Cortex of kidney (tissue), 1 donor: ENCODE measurements at regions not wholly inside any gene's neighbourhood (a gene's known extent, or its start where the extent isn't known, plus 50 kb on each side); places are given as distances from the start of the nearest gene placed in this dataset.

Source experiments
- DNase-seq: peaks from one replicate; lab custom pipeline; 2025; lab: John Stamatoyannopoulos, UW

DNA sequence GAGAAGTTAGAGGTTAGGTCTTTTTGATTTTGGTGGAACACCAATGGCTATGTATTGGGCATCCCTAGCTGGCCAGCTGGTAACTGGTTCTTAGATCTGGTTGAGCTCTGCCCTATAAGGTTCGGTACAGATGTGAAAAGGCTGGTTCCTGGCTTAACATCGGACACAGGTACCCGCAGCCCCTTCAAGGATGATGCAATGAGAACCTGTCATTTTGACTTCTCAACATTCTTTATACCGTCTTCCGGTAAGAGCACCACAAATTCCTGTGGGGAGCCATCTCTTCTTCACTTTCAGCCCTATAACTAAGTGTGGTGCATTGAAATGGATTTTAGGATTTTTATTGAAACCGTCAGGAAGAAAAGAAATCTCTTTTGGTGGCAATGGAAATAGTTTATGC lies 222.8 kb downstream of the ADAMTS9 start:
- DNase-seq: no peak

DNA sequence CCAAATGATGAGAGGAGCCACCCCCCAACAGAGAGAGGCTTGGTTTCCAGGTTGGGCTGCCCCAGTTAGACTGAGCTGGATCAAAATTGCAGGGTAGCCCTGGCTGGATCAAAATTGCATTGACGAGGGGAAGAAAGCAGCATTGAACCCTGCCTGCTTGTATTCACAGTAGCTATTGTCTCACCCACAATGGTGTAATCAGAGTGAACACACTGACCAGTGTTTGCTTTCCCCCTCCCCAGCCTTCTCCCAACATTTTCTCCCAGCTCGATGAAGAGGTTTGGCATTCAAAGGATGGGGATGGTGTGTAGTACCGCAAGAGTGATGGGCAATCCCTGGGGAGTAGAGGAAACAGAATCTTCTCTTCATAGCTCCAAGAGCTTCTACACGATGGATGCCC lies 223.8 kb downstream of the ADAMTS9 start:
- DNase-seq: no peak

DNA sequence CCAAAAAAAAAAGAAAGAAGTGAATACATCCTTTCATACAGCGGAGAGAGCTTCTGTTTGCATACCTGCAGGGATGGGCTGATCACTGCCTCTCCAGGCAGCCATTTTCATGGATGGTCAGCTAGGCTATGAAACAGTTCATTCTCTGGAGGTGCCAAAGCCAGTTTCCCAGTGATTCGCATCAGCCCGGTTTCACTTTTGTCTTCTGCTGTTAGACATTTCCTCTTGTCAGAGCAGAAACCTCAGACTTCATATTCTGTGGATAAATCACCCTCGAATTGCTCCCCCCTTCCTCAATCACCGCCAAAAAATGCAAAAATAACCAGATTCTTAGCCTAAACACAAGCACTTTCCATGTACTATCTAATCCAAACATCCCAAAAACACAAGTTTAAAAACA lies 225.6 kb downstream of the ADAMTS9 start:
- no peak for DNase-seq

DNA sequence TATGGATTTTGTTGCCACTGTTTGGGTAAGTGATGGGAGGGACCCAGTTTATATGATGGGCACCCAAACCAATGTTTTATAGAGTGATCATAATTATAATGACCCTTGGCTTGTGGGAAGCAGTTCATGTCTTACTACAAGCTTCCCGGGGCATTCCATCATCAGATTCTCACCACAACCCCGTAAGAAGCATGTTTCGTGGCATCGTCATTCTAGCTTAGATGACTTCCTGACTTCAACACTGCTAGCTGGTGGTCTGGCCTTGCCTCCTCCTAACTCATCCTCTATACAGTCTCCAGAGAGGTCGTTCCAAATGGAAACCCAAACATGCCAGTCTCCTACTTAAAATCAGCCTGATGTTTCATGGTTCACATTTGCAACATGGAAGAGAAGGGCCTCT lies 226.9 kb downstream of the ADAMTS9 start:
- DNase-seq: no peak

DNA sequence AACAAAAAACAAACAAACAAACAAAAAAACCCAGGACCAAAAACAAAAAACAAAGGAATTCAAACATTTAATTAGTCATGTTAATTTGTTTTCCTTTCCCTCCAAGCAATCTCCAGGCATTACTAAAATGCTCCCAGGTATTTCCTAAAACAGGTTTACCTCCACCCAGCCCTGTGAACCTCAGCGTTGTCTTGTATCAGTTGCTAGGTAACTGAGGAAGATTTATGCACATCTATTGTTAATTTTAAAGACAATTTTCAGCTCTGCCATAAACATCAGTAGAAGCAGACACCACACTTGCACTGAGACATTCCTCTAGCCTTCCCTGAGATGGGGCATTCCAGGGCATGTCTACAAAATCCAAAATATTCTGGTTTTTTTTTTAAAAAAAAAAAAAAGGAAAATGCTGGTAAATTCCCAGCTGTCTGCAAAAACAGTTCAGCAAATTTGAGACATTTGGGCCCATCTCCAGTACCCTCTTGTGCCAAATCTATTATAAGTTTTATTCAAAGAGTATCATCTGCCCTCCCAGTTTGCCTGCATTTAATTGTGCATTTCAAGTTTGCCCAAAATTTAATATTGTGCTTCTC lies 227.6 kb downstream of the ADAMTS9 start:
- no peak for DNase-seq

DNA sequence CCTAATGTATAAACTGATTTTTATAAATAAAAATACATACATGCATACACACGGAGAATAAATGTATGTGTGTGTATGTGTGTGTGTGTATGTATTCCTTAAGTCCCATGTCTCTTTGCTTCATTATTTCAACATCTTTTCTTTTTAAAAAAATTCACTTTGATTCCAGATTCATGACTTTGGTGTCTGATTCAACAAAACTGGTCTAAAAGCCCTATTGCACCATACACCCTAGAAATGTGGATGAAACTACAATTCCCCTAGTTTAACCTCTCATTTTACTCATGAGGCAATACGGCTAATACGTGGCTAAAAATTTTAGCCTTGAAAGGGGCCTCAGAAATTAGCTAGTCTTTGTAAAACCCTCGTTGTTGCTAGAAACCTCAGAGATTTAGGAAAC lies 228.1 kb downstream of the ADAMTS9 start:
- no peak for DNase-seq

DNA sequence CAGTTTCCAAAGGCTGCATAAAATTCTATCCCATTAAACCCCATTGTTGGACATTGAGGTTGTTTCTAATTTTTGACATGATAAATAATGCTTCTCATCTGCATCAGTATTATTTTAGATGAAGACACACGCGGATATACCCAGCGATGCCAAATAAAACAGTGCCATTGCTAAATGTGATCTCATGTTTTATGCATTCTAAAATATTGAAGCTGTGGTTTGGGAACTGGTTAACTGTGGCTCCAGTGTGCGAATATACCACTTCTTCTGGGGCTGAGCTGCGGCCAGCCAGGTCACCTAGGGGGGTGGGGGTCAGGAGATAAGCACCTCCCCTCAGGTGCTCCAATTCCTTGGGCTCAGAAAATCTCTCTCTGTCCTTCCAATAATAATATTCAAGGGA lies 230.0 kb downstream of the ADAMTS9 start:
- DNase-seq: no peak

DNA sequence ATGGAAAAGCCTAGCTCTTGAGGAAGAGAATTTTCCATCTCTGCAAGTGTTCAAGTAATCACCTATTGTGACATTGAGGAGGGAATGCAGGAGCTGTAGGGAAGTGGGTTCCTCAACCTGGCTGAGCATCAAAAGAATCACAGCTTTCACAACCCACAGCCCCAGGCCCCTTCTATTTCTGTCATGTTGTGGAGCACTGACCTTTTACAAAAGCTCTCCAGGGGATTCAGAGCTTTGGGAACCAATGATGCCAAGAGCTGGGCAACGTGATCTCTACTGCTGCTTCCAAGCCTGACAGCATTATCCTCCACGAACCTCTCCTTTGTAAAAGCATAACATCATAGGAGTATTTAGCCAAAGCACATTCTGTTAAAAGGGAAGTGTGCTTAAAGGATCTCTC lies 231.1 kb downstream of the ADAMTS9 start:
- DNase-seq: no peak

DNA sequence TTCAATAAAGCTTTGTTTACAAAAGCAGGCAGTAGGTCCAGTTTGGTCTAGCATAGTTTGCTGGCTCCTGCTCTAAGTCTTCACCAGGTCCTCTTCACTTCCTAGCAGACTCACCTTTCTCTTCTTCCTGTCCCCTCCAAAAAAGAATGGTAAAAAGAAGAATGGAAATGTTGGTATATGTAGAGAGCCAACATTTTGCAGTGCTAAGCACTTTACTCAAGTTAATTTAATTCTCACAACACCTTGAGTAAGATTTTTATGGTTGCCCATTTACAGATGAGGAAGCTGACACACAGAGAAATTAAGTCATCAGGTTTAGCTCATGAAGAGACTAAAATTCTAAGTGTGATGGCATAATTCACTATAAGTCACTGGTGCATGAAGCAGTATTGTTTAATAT lies 230.1 kb upstream of the PRICKLE2 start:
- no peak for DNase-seq

DNA sequence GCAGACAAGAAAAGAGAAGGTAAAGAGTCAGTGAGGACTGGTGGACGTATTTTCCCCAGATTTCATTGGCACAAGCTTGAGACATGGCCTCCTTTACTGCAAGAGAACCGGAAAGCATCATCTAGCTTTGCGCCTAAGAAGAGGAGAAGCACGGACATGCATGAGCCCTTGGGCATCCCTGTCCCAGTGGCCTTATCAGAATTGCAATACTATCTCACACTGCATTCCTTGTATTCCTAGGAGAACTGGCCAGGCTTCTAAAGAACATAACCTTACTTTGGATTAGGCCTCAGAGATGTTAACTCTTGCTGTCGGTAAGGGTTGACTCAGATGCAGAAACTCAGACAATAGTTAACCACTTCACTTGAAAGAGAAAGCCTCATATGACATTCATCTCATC lies 229.5 kb upstream of the PRICKLE2 start:
- no peak for DNase-seq

DNA sequence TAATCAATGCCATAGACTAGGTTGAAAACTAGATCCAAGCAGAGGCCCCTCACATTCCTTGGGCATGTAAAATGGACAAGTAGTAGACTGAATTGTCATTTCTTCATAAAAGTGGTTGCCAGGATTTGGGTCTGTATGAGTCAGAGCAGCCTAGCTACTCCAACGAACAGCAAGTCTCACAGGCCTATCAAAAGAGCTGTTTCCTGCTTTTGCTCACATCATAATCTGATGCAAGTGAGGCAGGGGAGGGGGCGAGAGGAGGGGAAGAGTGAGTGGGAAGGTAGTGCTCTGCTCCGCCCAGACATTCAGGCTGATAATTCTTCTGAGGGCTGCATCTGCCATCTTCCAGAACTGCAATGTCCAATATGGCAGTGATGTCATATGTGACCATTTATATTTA lies 228.9 kb upstream of the PRICKLE2 start:
- no peak for DNase-seq

DNA sequence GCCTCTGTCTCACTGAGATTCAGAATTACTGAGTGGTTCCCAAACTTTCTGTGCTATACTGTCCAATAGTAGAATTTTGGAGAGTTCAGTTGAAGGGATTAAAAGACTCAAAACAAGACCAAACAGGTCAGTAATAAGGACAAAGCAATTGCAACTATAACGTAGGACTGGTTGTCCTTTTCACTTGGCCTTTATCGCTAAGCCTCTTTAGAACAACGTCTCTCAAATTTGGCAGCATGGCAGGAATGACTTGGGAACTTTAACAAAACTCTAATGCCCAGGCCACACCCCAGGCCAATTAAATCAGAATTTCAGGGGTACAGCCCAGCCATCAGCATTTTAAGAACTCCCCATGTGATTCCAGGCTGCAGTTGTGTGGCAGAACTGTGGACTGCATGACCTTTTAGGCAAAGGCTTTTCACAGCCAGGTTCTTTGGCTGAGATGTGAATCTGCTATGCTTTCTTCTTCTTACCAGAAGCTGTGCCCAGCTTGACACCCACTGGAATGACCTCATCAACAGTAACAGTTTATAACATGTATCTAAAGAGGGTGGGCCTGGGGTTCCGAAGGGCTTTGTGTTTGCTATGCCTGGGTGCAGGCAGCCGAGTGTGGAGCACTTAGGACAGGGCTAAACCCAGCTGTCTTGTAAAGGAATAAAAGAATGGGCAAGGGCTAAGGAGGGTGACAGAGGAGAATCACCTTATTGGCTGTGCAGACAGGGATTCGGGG lies 226.2 kb upstream of the PRICKLE2 start:
- no peak for DNase-seq

DNA sequence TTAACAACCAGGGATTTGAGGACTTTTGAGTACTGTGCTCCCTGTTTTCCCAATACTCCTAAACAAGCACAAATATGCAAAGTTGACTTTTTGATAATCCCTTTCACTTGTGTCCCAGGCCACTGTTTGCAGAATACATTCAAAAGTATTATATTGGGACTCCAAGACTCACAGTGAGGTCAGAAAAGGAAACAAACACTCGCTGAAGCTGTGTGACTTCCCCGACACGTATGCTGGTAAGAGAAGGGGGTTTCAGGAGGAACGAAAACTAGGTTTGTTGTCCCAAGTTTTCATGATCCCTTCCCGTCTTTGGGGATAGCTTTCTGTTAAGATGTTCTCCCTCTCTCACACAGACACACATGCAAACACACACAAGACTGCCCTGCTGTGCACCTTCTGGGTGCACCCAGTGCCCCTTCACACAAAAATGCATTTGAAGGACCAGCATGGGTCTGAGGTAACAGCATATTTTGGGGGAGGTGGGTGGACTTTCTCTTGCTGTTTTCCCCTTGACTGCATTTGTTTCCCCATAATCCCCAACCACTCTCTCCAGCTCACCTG lies 225.2 kb upstream of the PRICKLE2 start:
- no peak for DNase-seq

DNA sequence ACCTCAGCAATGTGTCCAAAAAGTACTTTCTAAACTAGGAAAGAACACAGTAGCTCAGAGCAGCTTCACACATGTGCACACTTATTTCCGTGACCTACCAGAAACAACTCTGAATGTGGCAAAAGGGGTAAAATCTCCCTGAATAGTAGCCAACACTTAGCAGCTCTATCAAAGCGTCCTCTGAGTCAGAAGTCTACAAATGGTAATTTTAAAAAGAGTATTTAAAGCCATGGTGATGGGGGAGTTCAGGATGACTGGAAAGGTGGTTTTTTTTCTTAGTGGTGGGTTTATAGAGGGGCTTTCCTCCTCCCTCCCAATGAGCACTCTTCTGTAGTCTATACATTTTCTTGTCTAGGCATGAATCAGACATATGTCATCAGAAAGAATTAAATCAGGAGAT lies 223.8 kb upstream of the PRICKLE2 start:
- no peak for DNase-seq

DNA sequence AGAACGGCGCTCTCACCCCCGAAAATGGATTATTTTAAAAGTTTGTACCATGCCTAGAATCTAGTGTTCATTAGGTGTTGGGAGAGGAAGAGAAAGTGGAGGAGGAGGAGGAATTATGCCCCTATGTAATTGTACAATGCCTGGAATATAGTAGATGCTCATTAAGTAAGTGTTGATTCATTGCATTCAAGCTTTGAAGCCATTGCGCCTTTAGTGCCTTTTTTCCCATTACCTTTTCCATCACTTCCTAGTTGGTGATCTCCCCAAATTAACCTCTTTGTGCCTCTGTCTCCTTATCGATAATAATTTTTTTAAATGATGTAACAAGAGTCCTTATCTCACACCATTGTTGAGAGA lies 220.7 kb upstream of the PRICKLE2 start:
- DNase-seq: no peak

DNA sequence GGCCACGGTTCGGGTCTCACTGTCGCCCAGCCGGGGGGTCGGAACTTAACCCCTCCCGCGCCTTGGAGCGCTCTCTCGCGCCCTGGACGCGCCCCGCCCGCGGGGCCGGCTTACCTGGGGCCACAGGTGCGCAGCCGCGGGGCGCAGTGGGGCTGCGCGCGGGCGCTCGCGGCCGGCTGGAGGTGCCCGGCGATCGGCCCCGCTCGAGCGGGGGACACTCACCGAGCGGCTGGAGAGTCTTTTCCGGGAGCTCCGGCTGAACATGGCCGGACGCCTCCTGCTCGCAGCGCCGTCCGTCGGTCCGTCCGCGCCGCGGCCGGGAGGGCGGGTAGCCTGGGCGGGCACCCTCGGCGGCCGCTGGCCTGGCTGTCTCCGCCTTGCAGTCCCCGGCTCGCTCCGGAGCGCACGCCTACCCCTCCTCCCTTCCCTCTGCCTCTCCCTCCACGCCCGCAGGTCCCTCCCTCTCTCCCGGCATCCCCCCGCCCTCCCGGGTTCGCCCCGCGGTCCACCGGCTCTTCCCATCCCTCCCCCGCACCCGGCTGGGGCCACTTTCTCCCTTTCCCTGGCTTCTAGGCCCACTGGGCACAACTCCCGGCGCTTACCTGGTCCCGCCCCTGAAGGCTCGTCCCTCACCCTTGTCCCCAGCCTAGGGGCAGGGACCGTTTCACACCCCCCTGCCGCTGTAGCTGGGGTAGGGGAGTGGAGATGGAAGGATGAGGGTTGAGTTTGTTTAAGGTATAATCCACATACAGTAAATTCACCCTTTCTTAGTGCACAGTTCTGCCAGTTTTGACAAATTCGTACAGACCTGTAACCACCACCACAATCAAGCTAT lies 220.1 kb upstream of the PRICKLE2 start:
- DNase-seq: peak; percentile 19

DNA sequence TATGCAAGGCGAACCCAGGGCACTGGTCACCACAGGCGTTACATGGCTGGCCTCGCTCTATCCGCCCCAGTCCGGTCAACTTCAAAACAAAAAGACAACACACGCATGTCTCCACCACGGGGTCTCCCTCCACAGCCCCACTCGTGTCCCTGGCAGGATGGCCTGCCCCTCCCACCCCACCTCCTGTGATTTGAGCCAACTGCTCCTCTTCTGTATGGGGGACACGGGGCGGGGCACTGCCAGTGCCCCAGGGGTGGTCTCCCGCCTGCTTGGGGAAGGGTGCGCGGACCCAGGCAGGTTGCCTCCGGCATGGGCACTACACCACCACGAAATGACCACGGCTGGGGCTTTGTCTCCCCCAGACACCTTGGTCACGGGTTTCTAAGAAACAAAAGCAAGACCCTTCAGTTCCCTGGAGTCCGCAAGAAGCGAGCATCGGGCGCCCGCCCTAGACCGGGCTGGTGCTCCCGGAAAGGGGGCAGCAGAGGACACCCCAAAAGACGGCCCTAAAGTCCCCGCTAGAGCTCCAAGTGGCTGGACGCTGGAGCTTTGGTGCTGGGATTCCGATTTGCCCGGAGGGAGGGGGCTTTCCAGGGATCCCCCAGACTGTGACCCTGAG lies 219.3 kb upstream of the PRICKLE2 start:
- DNase-seq: no peak

DNA sequence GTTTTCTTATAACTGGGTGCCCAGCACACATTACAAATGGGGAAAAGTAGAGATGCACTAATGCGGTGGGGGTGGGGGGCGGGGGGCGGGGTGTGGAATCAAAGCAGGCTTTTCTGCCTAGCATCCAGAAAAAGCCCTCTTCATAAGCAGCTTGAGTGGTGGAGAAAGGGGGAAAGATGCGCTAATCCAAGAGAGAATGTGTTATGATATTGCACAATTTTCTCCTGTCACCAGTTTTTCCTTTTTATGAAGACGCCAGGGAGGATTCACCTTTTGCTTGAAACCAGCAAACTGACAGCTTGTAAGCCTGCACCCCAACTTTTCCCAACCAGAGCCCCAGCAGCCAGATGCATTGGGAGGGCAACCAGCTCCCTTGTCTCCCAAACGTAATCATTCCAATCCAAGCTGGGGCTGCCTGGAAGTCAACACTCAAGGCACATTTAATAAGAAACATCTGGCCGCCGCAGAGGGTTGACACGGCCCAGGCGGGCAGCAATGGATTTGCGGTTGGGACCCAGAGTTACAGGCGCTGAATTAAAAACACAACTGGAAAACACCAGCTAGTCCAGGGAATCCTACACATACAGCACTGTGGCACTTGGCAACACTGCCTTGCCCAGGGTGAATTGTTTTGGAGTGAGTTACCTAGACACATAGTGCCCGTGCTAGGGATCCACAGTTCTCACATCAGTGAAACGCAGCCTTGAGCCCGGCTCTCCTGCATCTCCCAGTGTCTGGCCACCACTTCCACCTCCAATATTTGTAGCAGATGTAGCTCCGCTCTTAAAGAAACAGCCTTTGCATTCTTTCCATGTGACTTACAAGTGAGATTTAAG lies 218.5 kb upstream of the PRICKLE2 start:
- no peak for DNase-seq

DNA sequence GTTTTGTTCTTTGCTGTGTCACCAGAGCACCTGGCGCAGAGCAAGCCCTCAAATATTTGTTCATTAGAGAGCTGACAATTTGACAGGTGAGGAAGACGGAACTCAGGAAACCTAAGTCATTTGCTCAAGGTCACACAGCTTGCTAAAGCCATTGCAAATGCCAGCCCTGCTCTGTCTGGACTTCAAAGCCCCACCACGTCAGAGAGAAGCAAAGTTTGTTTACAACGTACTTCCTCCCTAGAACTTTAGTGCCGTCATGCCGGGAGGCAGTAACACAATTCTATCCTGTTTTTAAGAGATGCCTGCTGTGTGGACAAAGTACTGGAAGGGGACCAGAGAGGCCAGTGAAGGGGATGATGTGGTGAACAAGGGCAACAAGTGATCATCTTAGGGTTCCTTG lies 216.6 kb upstream of the PRICKLE2 start:
- DNase-seq: no peak

DNA sequence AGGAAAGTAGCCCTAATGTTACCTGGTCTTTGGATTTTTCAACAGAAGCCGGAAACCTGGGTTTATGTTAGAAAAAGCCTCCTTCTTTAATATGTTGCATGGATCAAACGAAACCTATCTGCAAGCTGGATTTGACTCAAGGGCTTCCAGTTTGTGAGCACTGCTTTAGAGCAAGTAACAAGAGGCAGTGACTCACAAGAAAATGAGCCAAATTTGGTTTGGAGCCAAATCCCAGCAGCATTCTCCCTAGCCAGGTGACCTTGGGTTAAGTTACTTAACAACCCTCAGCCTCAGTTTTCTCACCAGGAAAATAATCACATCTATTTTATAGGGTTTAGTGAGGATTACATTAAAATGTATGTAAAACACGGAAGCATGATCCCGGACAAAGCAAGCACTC lies 215.2 kb upstream of the PRICKLE2 start:
- no peak for DNase-seq

DNA sequence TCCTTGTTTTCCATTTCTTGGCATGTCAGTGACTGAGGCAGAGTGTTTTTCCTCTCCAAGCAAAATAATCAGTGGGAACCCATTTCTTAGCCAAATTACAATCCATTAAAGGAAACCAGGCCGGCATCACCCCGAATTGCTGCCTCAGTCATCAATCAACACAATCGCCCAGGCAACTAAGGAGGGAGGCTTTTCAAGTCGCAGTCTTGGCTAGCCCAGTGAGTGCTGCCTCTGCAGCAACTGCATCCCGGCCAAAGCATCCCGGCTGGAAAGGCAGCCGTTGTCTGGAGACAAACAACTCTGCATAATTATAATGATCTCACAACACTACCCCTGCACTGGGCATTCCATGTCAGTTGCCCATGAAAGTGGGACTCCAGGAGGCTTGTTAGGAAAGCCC lies 213.5 kb upstream of the PRICKLE2 start:
- no peak for DNase-seq

DNA sequence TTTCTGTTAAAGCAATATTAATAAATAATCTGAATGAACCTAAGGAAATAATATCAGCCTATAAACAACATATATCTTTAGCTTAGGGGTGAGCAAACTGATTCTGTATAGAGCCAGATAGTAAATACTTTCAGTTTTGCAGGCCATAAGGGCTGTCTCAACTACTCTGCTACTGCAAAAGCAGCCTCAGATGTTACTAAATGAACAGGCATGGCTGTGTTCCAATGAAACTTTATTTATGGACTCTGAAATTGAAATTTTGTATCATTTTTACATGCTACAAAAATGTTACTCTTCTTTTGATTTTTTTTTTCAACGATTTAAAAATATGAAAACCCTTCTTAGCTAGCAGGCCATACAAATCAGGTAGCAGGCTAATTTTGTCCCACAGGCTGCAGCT lies 212.8 kb upstream of the PRICKLE2 start:
- DNase-seq: no peak
